GM23338 (cell line): ENCODE measurements at regions not wholly inside any gene's neighbourhood (a gene's known extent, or its start where the extent isn't known, plus 50 kb on each side); places are given as distances from the start of the nearest gene placed in this dataset.

Source experiments
- ATAC-seq: fragments of 200-7000 bp; cut with Tn5 transposase; 3 replicates; pipeline ENCODE4 v1.9.1; 2020
- DNase-seq: peaks from one replicate; pipeline ENCODE4 v3.0.0-alpha.2; 2015; ENCODE audit warnings: low spot score
- H2AFZ ChIP-seq: fragments of 200-600 bp; sonication (generic); 2 replicates; pipeline ENCODE4 v1.8.0; 2016; ENCODE audit warnings: antibody characterized with exemption, mild to moderate bottlenecking, moderate library complexity
- H3F3A ChIP-seq: fragments of 200-600 bp; sonication (generic); replicated peaks from 2 replicates; pipeline ENCODE4 v1.8.0; 2017; ENCODE audit warnings: antibody characterized with exemption, mixed run types, low read depth
- H3K27ac ChIP-seq: fragments of 200-600 bp; sonication (generic); 2 replicates; pipeline ENCODE4 v1.6.1; 2016; ENCODE audit warnings: low read depth
- H3K27me3 ChIP-seq: fragments of 200-600 bp; sonication (generic); 2 replicates; pipeline ENCODE4 v1.8.0; 2016; ENCODE audit warnings: mild to moderate bottlenecking, mixed run types, moderate library complexity; ENCODE audit not compliant: insufficient read depth
- H3K36me3 ChIP-seq: fragments of 200-600 bp; sonication (generic); 2 replicates; pipeline ENCODE4 v1.8.0; 2016; ENCODE audit warnings: mild to moderate bottlenecking; ENCODE audit not compliant: insufficient read depth
- H3K4me1 ChIP-seq: fragments of 200-600 bp; sonication (generic); 2 replicates; pipeline ENCODE4 v1.8.0; 2016; ENCODE audit warnings: mild to moderate bottlenecking, moderate library complexity; ENCODE audit not compliant: insufficient read depth
- H3K4me2 ChIP-seq: fragments of 200-600 bp; sonication (generic); 2 replicates; pipeline ENCODE4 v1.7.1; 2017; ENCODE audit warnings: mixed run types
- H3K4me3 ChIP-seq: fragments of 200-600 bp; sonication (generic); 2 replicates; pipeline ENCODE4 v1.6.1; 2016; ENCODE audit warnings: mixed run types
- H3K79me2 ChIP-seq: fragments of 200-600 bp; sonication (generic); replicated peaks from 2 replicates; pipeline ENCODE4 v1.8.0; 2017; ENCODE audit warnings: mild to moderate bottlenecking; ENCODE audit not compliant: insufficient read depth
- H3K9me2 ChIP-seq: fragments of 200-600 bp; sonication (generic); 2 replicates; pipeline ENCODE4 v1.8.0; 2017; ENCODE audit not compliant: insufficient read depth
- H4K20me1 ChIP-seq: fragments of 200-600 bp; sonication (generic); replicated peaks from 2 replicates; pipeline ENCODE4 v1.8.0; 2017; ENCODE audit warnings: mild to moderate bottlenecking; ENCODE audit not compliant: insufficient read depth
- H3K27ac Mint-ChIP-seq: 2 replicates; pipeline ENCODE4 v1.8.0; 2020; ENCODE audit warnings: inconsistent platforms, mild to moderate bottlenecking, moderate library complexity, mixed read lengths
- H3K27me3 Mint-ChIP-seq: 3 replicates; pipeline ENCODE4 v1.8.0; 2022; ENCODE audit warnings: low read depth, mild to moderate bottlenecking, moderate library complexity, mixed read lengths, inconsistent platforms; ENCODE audit not compliant: insufficient read depth, poor library complexity
- H3K36me3 Mint-ChIP-seq: 3 replicates; pipeline ENCODE4 v1.8.0; 2021; ENCODE audit warnings: low read depth, mild to moderate bottlenecking, inconsistent platforms, moderate library complexity, mixed read lengths
- H3K4me1 Mint-ChIP-seq: 3 replicates; pipeline ENCODE4 v1.8.0; 2020; ENCODE audit warnings: mild to moderate bottlenecking, inconsistent platforms, mixed read lengths
- H3K4me3 Mint-ChIP-seq: 3 replicates; pipeline ENCODE4 v1.8.0; 2021; ENCODE audit warnings: moderate library complexity, mild to moderate bottlenecking, inconsistent platforms, mixed read lengths
- H3K9me3 Mint-ChIP-seq: 3 replicates; pipeline ENCODE4 v1.8.0; 2020; ENCODE audit warnings: moderate library complexity, mild to moderate bottlenecking, inconsistent platforms, mixed read lengths
- CREB1 ChIP-seq: fragments of 250-450 bp; sonication (Bioruptor Pico); IDR thresholded peaks from 2 replicates; pipeline ENCODE4 v1.5.0; 2020; ENCODE audit warnings: low read depth, mild to moderate bottlenecking, moderate library complexity
- CTCF ChIP-seq, 2 experiments: fragments of 200-600 bp in 1 of 2; sonication (generic) in 1 of 2; conservative IDR thresholded peaks; 2 replicates each; pipeline versions ENCODE4 v1.5.1 to v1.6.1; 2016 to 2017; ENCODE audit warnings: antibody characterized with exemption in 2 of 2, low read depth in 2 of 2, mild to moderate bottlenecking in 2 of 2, moderate library complexity in 1 of 2
- EZH2 ChIP-seq: fragments of 200-600 bp; sonication (generic); IDR thresholded peaks from one replicate; pipeline ENCODE4 v1.8.0; 2017; ENCODE audit warnings: antibody characterized with exemption, mild to moderate bottlenecking, low read depth; ENCODE audit not compliant: unreplicated experiment
- EZH2phosphoT487 ChIP-seq: fragments of 200-600 bp; sonication (generic); IDR thresholded peaks from one replicate; pipeline ENCODE4 v1.8.1; 2018; ENCODE audit warnings: antibody characterized with exemption; ENCODE audit not compliant: unreplicated experiment
- JUNB ChIP-seq: IDR thresholded peaks from one replicate; pipeline ENCODE4 v1.6.1; 2016; ENCODE audit warnings: antibody characterized with exemption; ENCODE audit not compliant: unreplicated experiment
- NANOG ChIP-seq: IDR thresholded peaks from 2 replicates; pipeline ENCODE4 v1.6.1; 2016; ENCODE audit warnings: antibody characterized with exemption, borderline replicate concordance
- POLR2AphosphoS5 ChIP-seq: IDR thresholded peaks from 2 replicates; pipeline ENCODE4 v1.6.1; 2016; ENCODE audit warnings: antibody characterized with exemption, low read depth
- STAT1 ChIP-seq: IDR thresholded peaks from one replicate; pipeline ENCODE4 v1.6.1; 2016; ENCODE audit warnings: antibody characterized with exemption; ENCODE audit not compliant: unreplicated experiment
- ZNF114 ChIP-seq: fragments of 250-450 bp; sonication (Bioruptor Pico); IDR thresholded peaks from 2 replicates; pipeline ENCODE4 v1.5.0; 2020; ENCODE audit warnings: mild to moderate bottlenecking, moderate library complexity
- ZNF331 ChIP-seq: fragments of 250-450 bp; sonication (Bioruptor Pico); IDR thresholded peaks from 2 replicates; pipeline ENCODE4 v1.5.0; 2020; ENCODE audit warnings: low read depth, mild to moderate bottlenecking, moderate library complexity
- ZNF462 ChIP-seq: fragments of 250-450 bp; sonication (Bioruptor Pico); IDR thresholded peaks from 2 replicates; pipeline ENCODE4 v1.5.0; 2020; ENCODE audit warnings: mild to moderate bottlenecking, moderate library complexity
- TF ChIP-seq, protein P1 (sequence below): IDR thresholded peaks from 2 replicates; pipeline ENCODE4 v1.6.1; 2016; ENCODE audit warnings: antibody characterized with exemption
- TF ChIP-seq, protein P2 (sequence below): IDR thresholded peaks from one replicate; pipeline ENCODE4 v1.6.1; 2018; ENCODE audit warnings: antibody characterized with exemption; ENCODE audit not compliant: unreplicated experiment

GRCh38 chr4:127500242-127500641 is 132.5 kb upstream of the INTU start:
- H3K27ac Mint-ChIP-seq: no peak overlapping the region

More at GRCh38 chr4:127500242-127500641, 132.5 kb upstream of the INTU start:
- Histone ChIP-seq H3F3A (no peaks in the 10 kb centered on the region), H4K20me1 (no peaks in the 10 kb centered on the region), H3K27ac (no peak overlapping the region), H3K36me3 (no peaks in the 10 kb centered on the region), H3K4me3 (no peak overlapping the region), H2AFZ (peak overlapping the region; percentile 39; the same call in 1 of the 2 replicates), H3K27me3 (no peaks in the 10 kb centered on the region), H3K9me2 (no peaks in the 10 kb centered on the region), H3K4me2 (no peak overlapping the region), H3K79me2 (no peaks in the 10 kb centered on the region), H3K4me1 (peaks cover 8% of the 10 kb centered on the region; the same call in 1 of the 2 replicates)
- no peaks in the 10 kb centered on the region for H3K9me3 Mint-ChIP-seq
- no peaks in the 10 kb centered on the region for H3K36me3 Mint-ChIP-seq
- H3K4me1 Mint-ChIP-seq: peaks cover 25% of the 10 kb centered on the region
- H3K4me3 Mint-ChIP-seq: no peak overlapping the region
- TF ChIP-seq STAT1: no peak
- no peak for TF ChIP-seq ZNF462 (CRISPR knock-in tag)
- no peak for TF ChIP-seq NANOG
- no peak for TF ChIP-seq EZH2
- TF ChIP-seq JUNB: no peak
- TF ChIP-seq ZNF331 (CRISPR knock-in tag): no peak
- TF ChIP-seq, protein P1, sequence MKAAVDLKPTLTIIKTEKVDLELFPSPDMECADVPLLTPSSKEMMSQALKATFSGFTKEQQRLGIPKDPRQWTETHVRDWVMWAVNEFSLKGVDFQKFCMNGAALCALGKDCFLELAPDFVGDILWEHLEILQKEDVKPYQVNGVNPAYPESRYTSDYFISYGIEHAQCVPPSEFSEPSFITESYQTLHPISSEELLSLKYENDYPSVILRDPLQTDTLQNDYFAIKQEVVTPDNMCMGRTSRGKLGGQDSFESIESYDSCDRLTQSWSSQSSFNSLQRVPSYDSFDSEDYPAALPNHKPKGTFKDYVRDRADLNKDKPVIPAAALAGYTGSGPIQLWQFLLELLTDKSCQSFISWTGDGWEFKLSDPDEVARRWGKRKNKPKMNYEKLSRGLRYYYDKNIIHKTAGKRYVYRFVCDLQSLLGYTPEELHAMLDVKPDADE: no peak
- no peak for TF ChIP-seq CTCF (conservative IDR thresholded peaks at IDR 0.05; ENCODE audit: low read depth in 2 of 2)
- no peak for TF ChIP-seq POLR2AphosphoS5
- TF ChIP-seq EZH2phosphoT487: no peak
- TF ChIP-seq, protein P2, sequence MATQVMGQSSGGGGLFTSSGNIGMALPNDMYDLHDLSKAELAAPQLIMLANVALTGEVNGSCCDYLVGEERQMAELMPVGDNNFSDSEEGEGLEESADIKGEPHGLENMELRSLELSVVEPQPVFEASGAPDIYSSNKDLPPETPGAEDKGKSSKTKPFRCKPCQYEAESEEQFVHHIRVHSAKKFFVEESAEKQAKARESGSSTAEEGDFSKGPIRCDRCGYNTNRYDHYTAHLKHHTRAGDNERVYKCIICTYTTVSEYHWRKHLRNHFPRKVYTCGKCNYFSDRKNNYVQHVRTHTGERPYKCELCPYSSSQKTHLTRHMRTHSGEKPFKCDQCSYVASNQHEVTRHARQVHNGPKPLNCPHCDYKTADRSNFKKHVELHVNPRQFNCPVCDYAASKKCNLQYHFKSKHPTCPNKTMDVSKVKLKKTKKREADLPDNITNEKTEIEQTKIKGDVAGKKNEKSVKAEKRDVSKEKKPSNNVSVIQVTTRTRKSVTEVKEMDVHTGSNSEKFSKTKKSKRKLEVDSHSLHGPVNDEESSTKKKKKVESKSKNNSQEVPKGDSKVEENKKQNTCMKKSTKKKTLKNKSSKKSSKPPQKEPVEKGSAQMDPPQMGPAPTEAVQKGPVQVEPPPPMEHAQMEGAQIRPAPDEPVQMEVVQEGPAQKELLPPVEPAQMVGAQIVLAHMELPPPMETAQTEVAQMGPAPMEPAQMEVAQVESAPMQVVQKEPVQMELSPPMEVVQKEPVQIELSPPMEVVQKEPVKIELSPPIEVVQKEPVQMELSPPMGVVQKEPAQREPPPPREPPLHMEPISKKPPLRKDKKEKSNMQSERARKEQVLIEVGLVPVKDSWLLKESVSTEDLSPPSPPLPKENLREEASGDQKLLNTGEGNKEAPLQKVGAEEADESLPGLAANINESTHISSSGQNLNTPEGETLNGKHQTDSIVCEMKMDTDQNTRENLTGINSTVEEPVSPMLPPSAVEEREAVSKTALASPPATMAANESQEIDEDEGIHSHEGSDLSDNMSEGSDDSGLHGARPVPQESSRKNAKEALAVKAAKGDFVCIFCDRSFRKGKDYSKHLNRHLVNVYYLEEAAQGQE: no peak
- no peak for TF ChIP-seq CREB1 (CRISPR knock-in tag)
- no peak for TF ChIP-seq ZNF114 (CRISPR knock-in tag)
- DNase-seq (no peak), ATAC-seq (no peak)
- no peaks in the 10 kb centered on the region for H3K27me3 Mint-ChIP-seq
